H1 (cell line): ENCODE measurements at regions not wholly inside any gene's neighbourhood (a gene's known extent, or its start where the extent isn't known, plus 50 kb on each side); places are given as distances from the start of the nearest gene placed in this dataset.

ENCODE experiments used
- CTCF ChIA-PET: fragments of 300-600 bp; sonication (Branson Sonifier 250); formaldehyde crosslinking; loops from one replicate; lab custom pipeline; 2021; ENCODE audit not compliant: partially characterized antibody; lab: Charles Lee
- POLR2A ChIA-PET: fragments of 300-600 bp; sonication (Branson Sonifier 250); formaldehyde crosslinking; loops from one replicate; lab custom pipeline; 2021; ENCODE audit warnings: inconsistent platforms; ENCODE audit not compliant: partially characterized antibody; lab: Charles Lee
- DNase-seq, 2 experiments: peaks; one replicate each; pipeline versions ENCODE4 v3.0.0 to v3.0.0-alpha.2; 2010 to 2022; ENCODE audit warnings: low spot score in 2 of 2, low read depth in 1 of 2, mixed read lengths in 1 of 2
- FAIRE-seq: peaks from 2 replicates; lab custom pipeline; 2011; peaks lifted over from hg19 to GRCh38; lab: Jason Lieb, UNC
- H2AFZ ChIP-seq: 2 replicates; pipeline ENCODE4 v1.8.1; 2012; ENCODE audit warnings: low read length, inconsistent platforms
- H2AK5ac ChIP-seq: 2 replicates; pipeline ENCODE4 v1.6.1; 2013; ENCODE audit warnings: low read depth, low read length
- H2BK120ac ChIP-seq: replicated peaks from 2 replicates; pipeline ENCODE3; 2013; ENCODE audit warnings: low read depth, low read length, inconsistent platforms
- H2BK12ac ChIP-seq: 2 replicates; pipeline ENCODE4 v1.6.1; 2013; ENCODE audit warnings: low read depth, low read length
- H2BK15ac ChIP-seq: 2 replicates; pipeline ENCODE4 v1.6.1; 2013; ENCODE audit warnings: low read length
- H2BK20ac ChIP-seq: 2 replicates; pipeline ENCODE4 v1.6.1; 2013; ENCODE audit warnings: low read length
- H2BK5ac ChIP-seq: 2 replicates; pipeline ENCODE4 v1.6.1; 2013; ENCODE audit warnings: low read depth, low read length
- H3K14ac ChIP-seq: 2 replicates; pipeline ENCODE4 v1.6.1; 2013; ENCODE audit warnings: inconsistent platforms; ENCODE audit not compliant: insufficient read length
- H3K18ac ChIP-seq: 2 replicates; pipeline ENCODE4 v1.6.1; 2013; ENCODE audit warnings: low read length; ENCODE audit errors: extremely low read depth
- H3K23ac ChIP-seq: 2 replicates; pipeline ENCODE4 v1.6.1; 2013; ENCODE audit warnings: inconsistent platforms; ENCODE audit not compliant: insufficient read length
- H3K23me2 ChIP-seq: 2 replicates; pipeline ENCODE4 v1.6.1; 2013; ENCODE audit warnings: low read depth, low read length
- H3K27ac ChIP-seq: 2 replicates; pipeline ENCODE4 v1.6.1; 2011; ENCODE audit warnings: low read depth, low read length, inconsistent platforms
- H3K27me3 ChIP-seq, 4 experiments: replicated peaks in 1 of 4; 1 replicate in 1 of 4; 2 replicates in 3 of 4; pipeline versions ENCODE4 v1.6.1 to v1.8.1; 2011 to 2013; ENCODE audit warnings: low read length in 3 of 4, mild to moderate bottlenecking in 3 of 4, inconsistent platforms in 2 of 4, mixed read lengths in 2 of 4, moderate library complexity in 1 of 4; ENCODE audit not compliant: control insufficient read depth in 3 of 4, insufficient read depth in 3 of 4; ENCODE audit errors: extremely low read depth in 1 of 4
- H3K36me3 ChIP-seq, 4 experiments: 2 replicates each; pipeline versions ENCODE4 v1.6.1 to v1.8.1; 2011 to 2013; ENCODE audit warnings: mild to moderate bottlenecking in 4 of 4, low read length in 3 of 4, moderate library complexity in 2 of 4, control low read depth in 1 of 4, inconsistent platforms in 1 of 4; ENCODE audit not compliant: insufficient read depth in 4 of 4, control insufficient read depth in 2 of 4
- H3K4ac ChIP-seq: replicated peaks from 2 replicates; pipeline ENCODE3; 2013; ENCODE audit warnings: low read length, low read depth, mixed read lengths, inconsistent platforms; ENCODE audit not compliant: insufficient read length
- H3K4me1 ChIP-seq, 4 experiments: replicated peaks in 1 of 4; 1 replicate in 1 of 4; 2 replicates in 3 of 4; pipeline versions ENCODE4 v1.6.1 to v1.8.1; 2011 to 2013; ENCODE audit warnings: low read length in 3 of 4, inconsistent platforms in 2 of 4, mixed read lengths in 1 of 4; ENCODE audit not compliant: insufficient read depth in 4 of 4, control insufficient read depth in 3 of 4
- H3K4me2 ChIP-seq, 2 experiments: 2 replicates each; pipeline versions ENCODE4 v1.6.1 to v1.8.1; 2011 to 2013; ENCODE audit warnings: low read depth in 2 of 2, low read length in 2 of 2, control low read depth in 1 of 2, inconsistent platforms in 1 of 2, mild to moderate bottlenecking in 1 of 2; ENCODE audit not compliant: insufficient read depth in 1 of 2
- H3K4me3 ChIP-seq, 4 experiments: fragments of 200-600, 300-600 bp in 1 of 4; sonication (generic), shearing (Covaris generic), sonication (Bioruptor Twin) in 1 of 4; 2 replicates each; pipeline versions ENCODE4 v1.5.1 to v1.8.1; 2011 to 2016; ENCODE audit warnings: low read length in 4 of 4, low read depth in 3 of 4, control low read depth in 2 of 4, inconsistent platforms in 2 of 4, mild to moderate bottlenecking in 2 of 4, mixed read lengths in 1 of 4, moderate library complexity in 1 of 4; ENCODE audit not compliant: insufficient read depth in 2 of 4; ENCODE audit errors: extremely low read depth in 1 of 4
- H3K56ac ChIP-seq: replicated peaks from 2 replicates; pipeline ENCODE3; 2013; ENCODE audit warnings: low read depth, mild to moderate bottlenecking, mixed read lengths, low read length, inconsistent platforms; ENCODE audit not compliant: insufficient read length
- H3K79me1 ChIP-seq: 2 replicates; pipeline ENCODE4 v1.6.1; 2013; ENCODE audit warnings: low read depth, low read length, control low read depth
- H3K79me2 ChIP-seq, 2 experiments: 2 replicates each; pipeline versions ENCODE4 v1.6.1 to v1.8.1; 2012 to 2013; ENCODE audit warnings: low read length in 2 of 2, mild to moderate bottlenecking in 2 of 2, inconsistent platforms in 1 of 2; ENCODE audit not compliant: insufficient read depth in 2 of 2, control insufficient read depth in 1 of 2
- H3K9ac ChIP-seq, 4 experiments: replicated peaks in 1 of 4; 1 replicate in 1 of 4; 2 replicates in 3 of 4; pipeline versions ENCODE4 v1.6.1 to v1.8.1; 2011 to 2013; ENCODE audit warnings: low read depth in 3 of 4, low read length in 3 of 4, control low read depth in 2 of 4, mild to moderate bottlenecking in 2 of 4, moderate library complexity in 2 of 4, inconsistent platforms in 1 of 4; ENCODE audit errors: extremely low read depth in 1 of 4
- H3K9me3 ChIP-seq, 2 experiments: 2 replicates each; pipeline versions ENCODE4 v1.6.1 to v1.8.1; 2012 to 2013; ENCODE audit warnings: mild to moderate bottlenecking in 2 of 2, moderate library complexity in 2 of 2, control low read depth in 1 of 2, inconsistent platforms in 1 of 2, low read depth in 1 of 2, low read length in 1 of 2, mixed read lengths in 1 of 2; ENCODE audit not compliant: insufficient read depth in 2 of 2
- H4K20me1 ChIP-seq, 2 experiments: replicated peaks in 1 of 2; 2 replicates each; pipeline versions ENCODE3 to v1.8.1; 2011 to 2013; ENCODE audit warnings: inconsistent platforms in 2 of 2, low read length in 2 of 2, mild to moderate bottlenecking in 1 of 2; ENCODE audit not compliant: insufficient read depth in 2 of 2, control insufficient read depth in 1 of 2
- H4K5ac ChIP-seq: 2 replicates; pipeline ENCODE4 v1.6.1; 2013; ENCODE audit warnings: low read length, low read depth, mixed read lengths, inconsistent platforms; ENCODE audit not compliant: insufficient read length
- H4K8ac ChIP-seq: 2 replicates; pipeline ENCODE4 v1.8.0; 2013; ENCODE audit warnings: mild to moderate bottlenecking, moderate library complexity, low read length, inconsistent platforms; ENCODE audit not compliant: insufficient read depth; ENCODE audit errors: extremely low read depth
- H4K91ac ChIP-seq: replicated peaks from 2 replicates; pipeline ENCODE3; 2013; ENCODE audit warnings: low read length, mixed read lengths, inconsistent platforms; ENCODE audit not compliant: insufficient read length
- BCL11A ChIP-seq, 2 experiments: IDR thresholded peaks; one replicate each; pipeline ENCODE4 v1.6.1; 2011; ENCODE audit warnings: low read depth in 2 of 2, low read length in 2 of 2, mild to moderate bottlenecking in 2 of 2
- CHD1 ChIP-seq: IDR thresholded peaks from 2 replicates; pipeline ENCODE4 v1.6.1; 2012; ENCODE audit warnings: low read depth, low read length, improper control_type of control experiment
- FOSL1 ChIP-seq: IDR thresholded peaks from 2 replicates; pipeline ENCODE4 v1.6.1; 2011; ENCODE audit warnings: mild to moderate bottlenecking, low read depth, low read length, moderate library complexity; ENCODE audit not compliant: insufficient read depth
- JUN ChIP-seq: IDR thresholded peaks from 2 replicates; pipeline ENCODE4 v1.6.1; 2011; ENCODE audit warnings: low read depth, mild to moderate bottlenecking, improper control_type of control experiment, low read length
- MAFK ChIP-seq: IDR thresholded peaks from 2 replicates; pipeline ENCODE4 v1.6.1; 2012; ENCODE audit warnings: low read depth, mild to moderate bottlenecking, improper control_type of control experiment, low read length
- PHF8 ChIP-seq: fragments of 200-600 bp; sonication (generic); conservative IDR thresholded peaks from 2 replicates; pipeline ENCODE4 v1.7.1; 2012; ENCODE audit warnings: low read depth, mild to moderate bottlenecking, inconsistent platforms, low read length, moderate library complexity
- RFX5 ChIP-seq: IDR thresholded peaks from 2 replicates; pipeline ENCODE4 v1.6.1; 2011; ENCODE audit warnings: low read depth, low read length, improper control_type of control experiment, borderline replicate concordance
- SIRT6 ChIP-seq: IDR thresholded peaks from one replicate; pipeline ENCODE4 v1.7.1; 2012; ENCODE audit warnings: low read length, inconsistent platforms
- TF ChIP-seq, protein P1 (sequence below): IDR thresholded peaks from 2 replicates; pipeline ENCODE4 v1.6.1; 2011; ENCODE audit warnings: low read depth, mild to moderate bottlenecking, low read length; ENCODE audit not compliant: insufficient read depth
- TF ChIP-seq, protein P2 (sequence below): IDR thresholded peaks from 2 replicates; pipeline ENCODE4 v1.6.1; 2012; ENCODE audit warnings: inconsistent platforms

DNA sequence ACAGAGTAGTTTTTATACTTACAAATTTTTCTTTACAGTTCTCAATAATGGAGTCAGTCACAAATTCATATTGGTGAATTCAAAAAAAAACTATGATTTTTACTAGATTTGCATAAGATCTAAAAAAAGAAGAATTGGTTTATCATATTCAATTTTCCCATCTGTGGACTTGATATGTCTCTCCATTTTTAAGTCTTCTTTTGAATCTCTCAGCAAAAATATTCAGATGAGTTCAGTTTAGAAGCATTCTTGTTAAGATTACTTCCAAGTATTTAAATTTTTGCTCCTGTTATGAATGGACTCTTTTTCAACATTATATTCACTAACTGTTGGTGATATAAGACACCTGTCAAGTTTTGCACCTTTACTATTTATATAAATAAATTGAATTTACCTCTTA is 360.6 kb upstream of the FLRT2 start:
- Histone ChIP-seq H3K9me3 (no peaks in the 10 kb centered on the region), H3K36me3 (no peaks in the 10 kb centered on the region), H2AFZ (no peak overlapping the region), H3K9ac (no peak overlapping the region), H3K14ac (no peak overlapping the region), H3K56ac (no peak overlapping the region), H4K8ac (no peak overlapping the region), H2BK120ac (no peak overlapping the region), H3K4me1 (no peaks in the 10 kb centered on the region), H2BK15ac (no peak overlapping the region), H3K18ac (no peak overlapping the region), H2AK5ac (no peak overlapping the region), H3K27me3 (no peaks in the 10 kb centered on the region), H3K4me2 (no peak overlapping the region), H3K79me1 (no peaks in the 10 kb centered on the region), H3K4ac (no peak overlapping the region), H3K23ac (no peak overlapping the region), H3K23me2 (no peaks in the 10 kb centered on the region), H3K79me2 (no peaks in the 10 kb centered on the region), H3K4me3 (no peak overlapping the region), H4K20me1 (no peaks in the 10 kb centered on the region), H2BK12ac (no peak overlapping the region), H4K91ac (no peak overlapping the region), H2BK5ac (no peak overlapping the region), H4K5ac (no peak overlapping the region), H3K27ac (no peak overlapping the region), H2BK20ac (no peak overlapping the region)
- CTCF ChIA-PET: no interaction called here
- DNase-seq (no peak), FAIRE-seq (no peak)
- POLR2A ChIA-PET: no interaction called here
- TF ChIP-seq CHD1: no peak
- no peak for TF ChIP-seq SIRT6
- TF ChIP-seq FOSL1: no peak
- no peak for TF ChIP-seq JUN
- no peak for TF ChIP-seq RFX5
- no peak for TF ChIP-seq MAFK
- TF ChIP-seq, protein P1, sequence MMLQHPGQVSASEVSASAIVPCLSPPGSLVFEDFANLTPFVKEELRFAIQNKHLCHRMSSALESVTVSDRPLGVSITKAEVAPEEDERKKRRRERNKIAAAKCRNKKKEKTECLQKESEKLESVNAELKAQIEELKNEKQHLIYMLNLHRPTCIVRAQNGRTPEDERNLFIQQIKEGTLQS: no peak
- TF ChIP-seq PHF8: no peak
- no peak for TF ChIP-seq BCL11A (IDR thresholded peaks at IDR 0.05; ENCODE audit: low read depth in 2 of 2, low read length in 2 of 2)
- TF ChIP-seq, protein P2, sequence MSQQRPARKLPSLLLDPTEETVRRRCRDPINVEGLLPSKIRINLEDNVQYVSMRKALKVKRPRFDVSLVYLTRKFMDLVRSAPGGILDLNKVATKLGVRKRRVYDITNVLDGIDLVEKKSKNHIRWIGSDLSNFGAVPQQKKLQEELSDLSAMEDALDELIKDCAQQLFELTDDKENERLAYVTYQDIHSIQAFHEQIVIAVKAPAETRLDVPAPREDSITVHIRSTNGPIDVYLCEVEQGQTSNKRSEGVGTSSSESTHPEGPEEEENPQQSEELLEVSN: no peak
